Raji (cell line): ENCODE measurements at regions not wholly inside any gene's neighbourhood (a gene's known extent, or its start where the extent isn't known, plus 50 kb on each side); places are given as distances from the start of the nearest gene placed in this dataset.

Experiments
- POLR2A ChIP-seq: IDR thresholded peaks from 2 replicates; pipeline ENCODE4 v1.6.1; 2011; ENCODE audit warnings: low read depth, low read length, control low read depth; ENCODE audit not compliant: insufficient read depth

GRCh38 chrX:13147147-13147546 lies 102.7 kb upstream of the FAM9C start:
- no peak for TF ChIP-seq POLR2A

- TF ChIP-seq POLR2A: no peak
Measured at GRCh38 chrX:13144927-13145655, 100.7 kb upstream of the FAM9C start.

GRCh38 chrX:13142891-13143290 lies 98.5 kb upstream of the FAM9C start:
- TF ChIP-seq POLR2A: no peak

- TF ChIP-seq POLR2A: no peak
Measured at GRCh38 chrX:13140007-13140406, 95.6 kb upstream of the FAM9C start.

GRCh38 chrX:13131396-13132137 lies 87.1 kb upstream of the FAM9C start:
- TF ChIP-seq POLR2A: no peak

- no peak for TF ChIP-seq POLR2A
Measured at GRCh38 chrX:13130816-13131215, 86.4 kb upstream of the FAM9C start.

GRCh38 chrX:13128104-13128503 lies 83.7 kb upstream of the FAM9C start:
- TF ChIP-seq POLR2A: no peak

GRCh38 chrX:13126775-13127174 lies 82.4 kb upstream of the FAM9C start:
- no peak for TF ChIP-seq POLR2A

GRCh38 chrX:13125188-13125587 lies 80.8 kb upstream of the FAM9C start:
- TF ChIP-seq POLR2A: no peak

GRCh38 chrX:13123857-13124345 lies 79.5 kb upstream of the FAM9C start:
- no peak for TF ChIP-seq POLR2A

GRCh38 chrX:13123247-13123856 lies 78.9 kb upstream of the FAM9C start:
- no peak for TF ChIP-seq POLR2A

GRCh38 chrX:13121020-13121555 lies 76.7 kb upstream of the FAM9C start:
- TF ChIP-seq POLR2A: no peak

- no peak for TF ChIP-seq POLR2A
Measured at GRCh38 chrX:13120017-13120416, 75.6 kb upstream of the FAM9C start.

GRCh38 chrX:13119386-13119785 lies 75.0 kb upstream of the FAM9C start:
- TF ChIP-seq POLR2A: no peak

- TF ChIP-seq POLR2A: no peak
Measured at GRCh38 chrX:13115146-13115855, 70.9 kb upstream of the FAM9C start.

- TF ChIP-seq POLR2A: no peak
Measured at GRCh38 chrX:13112499-13112898, 68.1 kb upstream of the FAM9C start.
